ENCODE measurements at regions not wholly inside any gene's neighbourhood (a gene's known extent, or its start where the extent isn't known, plus 50 kb on each side); places are given as distances from the start of the nearest gene placed in this dataset.

GRCh38 chr4:114103908-114104307 is 124.5 kb upstream of the ARSJ start:
- no peak for DNase-seq
- Histone ChIP-seq H3K4me3 (no peak overlapping the region), H3K27me3 (no peaks in the 10 kb centered on the region), H3K27ac (no peak overlapping the region), H3K36me3 (no peaks in the 10 kb centered on the region), H3K9me3 (no peaks in the 10 kb centered on the region), H3K4me1 (ENCODE audit: insufficient read depth) (no peaks in the 10 kb centered on the region)
- TF ChIP-seq EP300 (IDR thresholded peaks at IDR 0.05) (no peak), POLR2A (IDR thresholded peaks at IDR 0.05) (no peak), CTCF (IDR thresholded peaks at IDR 0.05) (no peak)
- WGBS, 3 donors = 90 to 97% (median 95%) methylated on average over 1 of the region's 1 CpG
- intact Hi-C loops (cut with DNase I) = no loop called here

DNA sequence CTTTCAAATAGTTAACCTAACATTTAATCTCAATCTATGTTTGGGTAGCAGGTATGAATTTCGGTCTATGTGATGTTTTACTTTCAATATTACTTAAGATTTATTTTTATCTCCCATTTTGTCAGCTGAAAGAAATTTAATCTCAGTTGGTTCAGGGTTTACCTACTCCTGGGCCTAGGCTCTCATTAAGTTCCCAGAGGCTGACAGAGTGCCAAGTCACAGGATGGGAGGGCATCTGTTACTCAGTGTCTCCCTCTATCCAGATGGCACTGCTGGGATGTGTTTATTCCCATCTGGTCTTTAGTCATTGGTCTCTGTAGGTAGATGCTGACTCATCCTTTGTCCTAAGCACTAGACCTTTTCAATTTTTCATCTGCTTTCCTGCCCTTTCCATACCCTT is 129.4 kb upstream of the ARSJ start:
- intact Hi-C loops (cut with DNase I) = no loop called here
- DNase-seq = no peak
- H3K36me3 ChIP-seq = no peaks in the 10 kb centered on the region
- H3K27ac ChIP-seq = no peak overlapping the region
- H3K27me3 ChIP-seq = no peaks in the 10 kb centered on the region
- no peaks in the 10 kb centered on the region for H3K9me3 ChIP-seq
- no peak overlapping the region for H3K4me3 ChIP-seq
- TF ChIP-seq EP300 (IDR thresholded peaks at IDR 0.05) (no peak), POLR2A (IDR thresholded peaks at IDR 0.05) (no peak), CTCF (IDR thresholded peaks at IDR 0.05) (no peak)
- 68 to 86% (median 77%) methylated on average over 1 of the region's 1 CpG for WGBS, 3 donors
- no peaks in the 10 kb centered on the region for H3K4me1 ChIP-seq (ENCODE audit: insufficient read depth)

GRCh38 chr4:114109776-114110175 is 130.3 kb upstream of the ARSJ start:
- H3K27me3 ChIP-seq = no peaks in the 10 kb centered on the region
- DNase-seq = no peak
- intact Hi-C loops (cut with DNase I) = no loop called here
- no peaks in the 10 kb centered on the region for H3K4me1 ChIP-seq (ENCODE audit: insufficient read depth)
- H3K27ac ChIP-seq = no peak overlapping the region
- H3K9me3 ChIP-seq = no peaks in the 10 kb centered on the region
- H3K36me3 ChIP-seq = no peaks in the 10 kb centered on the region
- no peak overlapping the region for H3K4me3 ChIP-seq
- 96% methylated on average over 1 of the region's 1 CpG for WGBS, 3 donors
- no peak for TF ChIP-seq EP300 (IDR thresholded peaks at IDR 0.05)
- TF ChIP-seq CTCF (IDR thresholded peaks at IDR 0.05) = no peak
- TF ChIP-seq POLR2A (IDR thresholded peaks at IDR 0.05) = no peak

DNA sequence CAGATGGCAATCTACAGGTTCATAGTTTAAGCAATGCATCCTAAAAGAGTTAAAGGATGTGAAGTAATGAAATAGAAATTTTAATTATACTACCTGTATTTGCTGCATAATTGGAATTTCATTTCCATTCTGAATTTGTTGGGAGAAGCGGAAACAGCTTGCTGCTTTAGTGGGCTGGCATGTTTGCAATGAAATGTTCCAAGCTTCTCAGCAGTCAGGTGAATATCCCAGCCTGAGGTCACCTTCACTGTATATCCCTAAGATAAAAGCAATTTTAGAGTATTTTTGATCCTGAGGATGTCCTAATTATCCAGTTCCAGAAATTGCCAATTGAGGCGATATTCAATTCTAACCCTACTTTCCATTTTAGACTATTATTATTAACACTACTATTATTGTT is 136.1 kb upstream of the ARSJ start:
- intact Hi-C loops (cut with DNase I) = no loop called here
- DNase-seq = no peak
- Histone ChIP-seq H3K4me1 (ENCODE audit: insufficient read depth) (no peaks in the 10 kb centered on the region), H3K36me3 (no peaks in the 10 kb centered on the region), H3K27me3 (no peaks in the 10 kb centered on the region), H3K27ac (no peak overlapping the region), H3K9me3 (no peaks in the 10 kb centered on the region), H3K4me3 (no peak overlapping the region)
- 71 to 77% (median 74%) methylated on average over 2 of the region's 2 CpGs for WGBS, 3 donors
- no peak for TF ChIP-seq EP300 (IDR thresholded peaks at IDR 0.05)
- no peak for TF ChIP-seq POLR2A (IDR thresholded peaks at IDR 0.05)
- no peak for TF ChIP-seq CTCF (IDR thresholded peaks at IDR 0.05)

- Histone ChIP-seq H3K36me3 (no peaks in the 10 kb centered on the region), H3K27me3 (no peaks in the 10 kb centered on the region), H3K27ac (no peak overlapping the region), H3K4me3 (no peak overlapping the region), H3K4me1 (ENCODE audit: insufficient read depth) (no peaks in the 10 kb centered on the region), H3K9me3 (no peaks in the 10 kb centered on the region)
- DNase-seq = no peak
- WGBS, 3 donors = 48 to 57% (median 48%) methylated on average over 2 of the region's 2 CpGs
- intact Hi-C loops (cut with DNase I) = no loop called here
- TF ChIP-seq POLR2A (IDR thresholded peaks at IDR 0.05) (no peak), EP300 (IDR thresholded peaks at IDR 0.05) (no peak), CTCF (IDR thresholded peaks at IDR 0.05) (no peak)
These were observed 137.4 kb upstream of the ARSJ start for GRCh38 chr4:114116861-114117260.

Measured in ovary (tissue), 7 donors.